C4-2B (cell line): ENCODE measurements at regions not wholly inside any gene's neighbourhood (a gene's known extent, or its start where the extent isn't known, plus 50 kb on each side); places are given as distances from the start of the nearest gene placed in this dataset.

Experiments
- H3K27ac ChIP-seq: fragments of 450-650 bp; 2 replicates; pipeline ENCODE4 v1.5.1; 2017
- CTCF ChIP-seq: fragments of 450-650 bp; conservative IDR thresholded peaks from 2 replicates; pipeline ENCODE4 v1.5.1; 2017; ENCODE audit warnings: mild to moderate bottlenecking
- ZFX ChIP-seq: fragments of 450-650 bp; IDR thresholded peaks from 2 replicates; pipeline ENCODE4 v1.6.1; 2017

GRCh38 chr14:81837304-81837703, 303.7 kb upstream of the SEL1L start:
- H3K27ac ChIP-seq, result no peak overlapping the region

GRCh38 chr14:81839056-81839455, 305.4 kb upstream of the SEL1L start:
- no peak for TF ChIP-seq CTCF
- no peak for TF ChIP-seq ZFX
- H3K27ac ChIP-seq, result no peak overlapping the region

More at GRCh38 chr14:81837304-81837703, 303.7 kb upstream of the SEL1L start:
- TF ChIP-seq CTCF (no peak), ZFX (no peak)

GRCh38 chr14:81841346-81841745, 307.7 kb upstream of the SEL1L start:
- TF ChIP-seq ZFX (no peak), CTCF (no peak)
- H3K27ac ChIP-seq, result no peak overlapping the region

GRCh38 chr14:81849714-81850113, 316.1 kb upstream of the SEL1L start:
- no peak for TF ChIP-seq CTCF
- TF ChIP-seq ZFX, result no peak
- H3K27ac ChIP-seq, result no peak overlapping the region

DNA sequence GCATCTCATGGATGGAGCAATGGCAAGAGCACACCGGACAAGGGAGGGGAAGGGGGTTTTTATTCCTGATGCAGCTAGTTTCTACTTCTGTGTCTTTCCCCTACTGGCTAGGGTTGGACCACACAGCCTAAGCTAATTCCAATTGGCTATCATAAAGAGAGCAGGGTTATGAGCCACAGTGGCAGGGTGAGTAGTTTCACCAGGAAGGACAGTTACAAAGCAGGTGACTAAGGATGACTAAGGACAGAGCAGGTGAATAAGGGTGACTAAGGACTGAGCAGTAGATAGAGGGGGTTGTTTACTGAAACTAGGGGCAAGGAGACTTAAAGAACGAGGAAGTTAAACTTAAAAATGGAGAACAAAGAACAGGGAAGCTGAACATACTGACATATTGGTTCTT, 321.4 kb upstream of the SEL1L start:
- no peak overlapping the region for H3K27ac ChIP-seq
- TF ChIP-seq CTCF (no peak), ZFX (no peak)

DNA sequence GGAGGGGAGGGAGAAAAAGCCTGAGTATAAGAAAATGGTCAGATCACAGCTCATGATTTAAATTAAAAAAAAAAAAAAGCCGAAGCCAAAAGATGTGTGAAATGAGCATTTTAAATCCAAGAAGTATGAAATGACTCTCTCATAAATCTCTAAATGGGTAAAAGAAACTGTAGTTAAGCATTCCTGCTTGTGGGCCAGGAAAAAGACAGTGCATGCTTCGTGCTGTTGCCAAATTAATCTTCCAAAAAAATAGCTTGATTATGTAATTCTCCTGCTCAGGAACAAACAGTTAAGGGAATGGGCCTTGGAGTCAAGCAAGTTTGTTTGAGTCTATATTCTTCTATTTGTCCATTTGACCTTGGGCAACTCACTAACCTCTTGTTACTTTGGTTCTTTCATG, 325.4 kb upstream of the SEL1L start:
- H3K27ac ChIP-seq, result no peak overlapping the region
- TF ChIP-seq CTCF (no peak), ZFX (no peak)

DNA sequence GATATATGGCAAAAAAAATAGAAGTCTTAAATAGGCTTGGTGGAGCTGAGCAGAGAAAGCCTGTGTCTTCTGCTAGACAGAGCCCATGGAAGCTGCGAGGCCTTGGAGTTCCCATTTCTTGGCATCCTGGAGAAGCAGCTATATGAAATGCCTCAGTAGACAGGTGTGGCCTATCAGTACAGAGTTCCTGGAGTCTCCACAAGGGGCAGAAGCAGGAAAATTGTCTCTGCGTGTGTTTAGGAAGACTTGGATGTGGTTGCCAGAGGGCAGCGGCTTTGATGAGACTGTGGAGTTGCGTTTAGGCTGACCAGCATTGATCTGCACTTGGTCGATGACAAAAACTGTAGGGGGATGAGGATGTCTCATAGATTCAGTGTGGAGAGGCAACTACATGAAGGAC, 334.5 kb upstream of the SEL1L start:
- TF ChIP-seq ZFX (no peak), CTCF (peak; percentile 44)

More for the DNA sequence above, 334.5 kb upstream of the SEL1L start:
- H3K27ac ChIP-seq, result no peak overlapping the region
